HG02678 (cell line): ENCODE measurements at regions not wholly inside any gene's neighbourhood (a gene's known extent, or its start where the extent isn't known, plus 50 kb on each side); places are given as distances from the start of the nearest gene placed in this dataset.
A peak's percentile ranks its signal among the peaks of the same experiment; 100 is the strongest.
"Not testable (repeated sequence)": the region's sequence is repeated elsewhere in the genome, so short reads cannot be mapped to it uniquely, and the experiment has no call there.

Experiments
- ATAC-seq: cut with Tn5 transposase; IDR thresholded peaks from one replicate; pipeline ENCODE4 v1.9.1; 2021; ENCODE audit warnings: mild to moderate bottlenecking, moderate library complexity; ENCODE audit not compliant: unreplicated experiment

- no peak for ATAC-seq
These were observed 159.4 kb downstream of the SPTSSA start for GRCh38 chr14:34302654-34303053.

- ATAC-seq: peak; percentile 45
These were observed 160.9 kb downstream of the SPTSSA start for GRCh38 chr14:34300882-34301734.

GRCh38 chr14:34300330-34300729 is 161.7 kb downstream of the SPTSSA start:
- ATAC-seq: no peak

- no peak for ATAC-seq
These were observed 162.7 kb downstream of the SPTSSA start for GRCh38 chr14:34299360-34299759.

GRCh38 chr14:34297786-34298520 is 164.1 kb downstream of the SPTSSA start:
- no peak for ATAC-seq

GRCh38 chr14:34283590-34283989 is 178.4 kb downstream of the SPTSSA start:
- no peak for ATAC-seq

GRCh38 chr14:34277191-34277590 is 184.8 kb downstream of the SPTSSA start:
- ATAC-seq: no peak

GRCh38 chr14:34275530-34275929 is 186.5 kb downstream of the SPTSSA start:
- ATAC-seq: no peak

- ATAC-seq: no peak
These were observed 187.0 kb downstream of the SPTSSA start for GRCh38 chr14:34275078-34275477.

GRCh38 chr14:34273716-34274115 is 188.3 kb downstream of the SPTSSA start:
- not testable (repeated sequence) for ATAC-seq

- ATAC-seq: no peak
These were observed 191.7 kb downstream of the SPTSSA start for GRCh38 chr14:34270361-34270760.

- no peak for ATAC-seq
These were observed 195.7 kb downstream of the SPTSSA start for GRCh38 chr14:34266344-34266743.

GRCh38 chr14:34262127-34262910 is 199.7 kb downstream of the SPTSSA start:
- ATAC-seq: no peak

GRCh38 chr14:34259996-34260395 is 202.0 kb downstream of the SPTSSA start:
- no peak for ATAC-seq

- no peak for ATAC-seq
These were observed 203.7 kb downstream of the SPTSSA start for GRCh38 chr14:34258318-34258717.

GRCh38 chr14:34257505-34257904 is 204.5 kb downstream of the SPTSSA start:
- no peak for ATAC-seq

- ATAC-seq: no peak
These were observed 205.8 kb downstream of the SPTSSA start for GRCh38 chr14:34256223-34256622.

GRCh38 chr14:34254571-34254970 is 207.5 kb downstream of the SPTSSA start:
- no peak for ATAC-seq

- ATAC-seq: no peak
These were observed 208.0 kb downstream of the SPTSSA start for GRCh38 chr14:34254031-34254430.

GRCh38 chr14:34252227-34252626 is 209.8 kb downstream of the SPTSSA start:
- ATAC-seq: no peak

- ATAC-seq: no peak
These were observed 210.4 kb downstream of the SPTSSA start for GRCh38 chr14:34251662-34252061.
